Stimulated activated memory B cell treated with anti-CD40 and anti-IgM and Interleukin-4, amounts not matched to agents 10 μg/mL and 1 μg/mL and 100 μg/mL, for 72 hours (primary cell): ENCODE measurements at regions not wholly inside any gene's neighbourhood (a gene's known extent, or its start where the extent isn't known, plus 50 kb on each side); places are given as distances from the start of the nearest gene placed in this dataset.

Source experiments
- ATAC-seq: fragments of 150-1000 bp; cut with Tn5 transposase; 2 replicates; pipeline ENCODE4 v1.10.0; 2021
- H3K27ac Mint-ChIP-seq: one replicate; pipeline ENCODE4 v1.8.0; 2022; ENCODE audit warnings: mild to moderate bottlenecking, mixed read lengths
- H3K27me3 Mint-ChIP-seq: one replicate; pipeline ENCODE4 v1.8.0; 2022; ENCODE audit warnings: mixed read lengths
- H3K36me3 Mint-ChIP-seq: one replicate; pipeline ENCODE4 v1.8.0; 2022; ENCODE audit warnings: mixed read lengths
- H3K4me1 Mint-ChIP-seq: one replicate; pipeline ENCODE4 v1.8.0; 2022; ENCODE audit warnings: mixed read lengths
- H3K4me3 Mint-ChIP-seq: one replicate; pipeline ENCODE4 v1.8.0; 2022; ENCODE audit warnings: mild to moderate bottlenecking, moderate library complexity, mixed read lengths
- H3K9me3 Mint-ChIP-seq: one replicate; pipeline ENCODE4 v1.8.0; 2022; ENCODE audit warnings: mixed read lengths

- Mint-ChIP-seq H3K9me3 (no peaks in the 10 kb centered on the region), H3K27ac (no peak overlapping the region), H3K4me1 (no peaks in the 10 kb centered on the region), H3K27me3 (peaks cover 29% of the 10 kb centered on the region), H3K4me3 (no peak overlapping the region), H3K36me3 (no peaks in the 10 kb centered on the region)
- peak; percentile 10 for ATAC-seq
These were observed 135.0 kb downstream of the FOXD2 start for GRCh38 chr1:47572731-47573430.

- H3K4me1 Mint-ChIP-seq, result no peaks in the 10 kb centered on the region
- H3K27ac Mint-ChIP-seq, result no peak overlapping the region
- H3K27me3 Mint-ChIP-seq, result peaks cover 20% of the 10 kb centered on the region
- H3K4me3 Mint-ChIP-seq, result no peak overlapping the region
- no peaks in the 10 kb centered on the region for H3K9me3 Mint-ChIP-seq
- no peak for ATAC-seq
- no peaks in the 10 kb centered on the region for H3K36me3 Mint-ChIP-seq
These were observed 136.8 kb downstream of the FOXD2 start for GRCh38 chr1:47574451-47575165.

- H3K27ac Mint-ChIP-seq, result no peak overlapping the region
- H3K27me3 Mint-ChIP-seq, result peaks cover 11% of the 10 kb centered on the region
- H3K9me3 Mint-ChIP-seq, result no peaks in the 10 kb centered on the region
- no peaks in the 10 kb centered on the region for H3K4me1 Mint-ChIP-seq
- no peak for ATAC-seq
- H3K4me3 Mint-ChIP-seq, result no peak overlapping the region
- H3K36me3 Mint-ChIP-seq, result no peaks in the 10 kb centered on the region
These were observed 138.3 kb downstream of the FOXD2 start for GRCh38 chr1:47575855-47576757.

GRCh38 chr1:47576758-47577115, 138.9 kb downstream of the FOXD2 start:
- no peak for ATAC-seq
- Mint-ChIP-seq H3K4me1 (no peaks in the 10 kb centered on the region), H3K36me3 (no peaks in the 10 kb centered on the region), H3K4me3 (no peak overlapping the region), H3K27ac (no peak overlapping the region), H3K27me3 (peaks cover 11% of the 10 kb centered on the region), H3K9me3 (no peaks in the 10 kb centered on the region)

- no peak for ATAC-seq
- Mint-ChIP-seq H3K27ac (no peak overlapping the region), H3K27me3 (peaks cover 11% of the 10 kb centered on the region), H3K4me1 (no peaks in the 10 kb centered on the region), H3K9me3 (no peaks in the 10 kb centered on the region), H3K36me3 (no peaks in the 10 kb centered on the region), H3K4me3 (no peak overlapping the region)
These were observed 139.6 kb downstream of the FOXD2 start for GRCh38 chr1:47577303-47578025.

GRCh38 chr1:47578026-47578720, 140.3 kb downstream of the FOXD2 start:
- Mint-ChIP-seq H3K9me3 (no peaks in the 10 kb centered on the region), H3K27me3 (peaks cover 18% of the 10 kb centered on the region), H3K36me3 (no peaks in the 10 kb centered on the region), H3K4me1 (no peaks in the 10 kb centered on the region), H3K27ac (no peak overlapping the region), H3K4me3 (no peak overlapping the region)
- no peak for ATAC-seq

- no peak for ATAC-seq
- no peaks in the 10 kb centered on the region for H3K36me3 Mint-ChIP-seq
These were observed 141.0 kb downstream of the FOXD2 start for GRCh38 chr1:47578721-47579419.

GRCh38 chr1:47579809-47580208, 142.0 kb downstream of the FOXD2 start:
- H3K36me3 Mint-ChIP-seq, result no peaks in the 10 kb centered on the region
- ATAC-seq, result no peak
- no peaks in the 10 kb centered on the region for H3K9me3 Mint-ChIP-seq
- H3K27ac Mint-ChIP-seq, result no peak overlapping the region
- H3K4me1 Mint-ChIP-seq, result no peaks in the 10 kb centered on the region
- H3K4me3 Mint-ChIP-seq, result no peak overlapping the region
- H3K27me3 Mint-ChIP-seq, result peaks cover 35% of the 10 kb centered on the region

More at GRCh38 chr1:47578721-47579419, 141.0 kb downstream of the FOXD2 start:
- Mint-ChIP-seq H3K4me1 (no peaks in the 10 kb centered on the region), H3K4me3 (no peak overlapping the region), H3K27ac (no peak overlapping the region), H3K27me3 (peaks cover 25% of the 10 kb centered on the region), H3K9me3 (no peaks in the 10 kb centered on the region)

- H3K4me1 Mint-ChIP-seq, result no peaks in the 10 kb centered on the region
- no peak for ATAC-seq
- no peak overlapping the region for H3K4me3 Mint-ChIP-seq
- H3K9me3 Mint-ChIP-seq, result no peaks in the 10 kb centered on the region
- H3K36me3 Mint-ChIP-seq, result no peaks in the 10 kb centered on the region
- no peak overlapping the region for H3K27ac Mint-ChIP-seq
- H3K27me3 Mint-ChIP-seq, result peaks cover 42% of the 10 kb centered on the region
These were observed 142.7 kb downstream of the FOXD2 start for GRCh38 chr1:47580451-47580995.

GRCh38 chr1:47582891-47583608, 145.2 kb downstream of the FOXD2 start:
- ATAC-seq, result peak; percentile 36
- Mint-ChIP-seq H3K36me3 (no peaks in the 10 kb centered on the region), H3K4me1 (no peaks in the 10 kb centered on the region), H3K9me3 (no peaks in the 10 kb centered on the region), H3K4me3 (no peak overlapping the region), H3K27ac (no peak overlapping the region), H3K27me3 (peaks cover 40% of the 10 kb centered on the region)

- H3K4me3 Mint-ChIP-seq, result no peak overlapping the region
- no peak for ATAC-seq
- H3K36me3 Mint-ChIP-seq, result no peaks in the 10 kb centered on the region
- H3K27me3 Mint-ChIP-seq, result peaks cover 40% of the 10 kb centered on the region
- no peaks in the 10 kb centered on the region for H3K9me3 Mint-ChIP-seq
- H3K27ac Mint-ChIP-seq, result no peak overlapping the region
- no peaks in the 10 kb centered on the region for H3K4me1 Mint-ChIP-seq
These were observed 146.4 kb downstream of the FOXD2 start for GRCh38 chr1:47584249-47584648.

- no peaks in the 10 kb centered on the region for H3K4me1 Mint-ChIP-seq
- H3K4me3 Mint-ChIP-seq, result no peak overlapping the region
- no peaks in the 10 kb centered on the region for H3K9me3 Mint-ChIP-seq
- no peaks in the 10 kb centered on the region for H3K36me3 Mint-ChIP-seq
- H3K27ac Mint-ChIP-seq, result no peak overlapping the region
- peaks cover 40% of the 10 kb centered on the region for H3K27me3 Mint-ChIP-seq
- no peak for ATAC-seq
These were observed 147.5 kb downstream of the FOXD2 start for GRCh38 chr1:47585141-47585902.
